HUES48 (cell line): ENCODE measurements at regions not wholly inside any gene's neighbourhood (a gene's known extent, or its start where the extent isn't known, plus 50 kb on each side); places are given as distances from the start of the nearest gene placed in this dataset.
"Not testable (repeated sequence)": the region's sequence is repeated elsewhere in the genome, so short reads cannot be mapped to it uniquely, and the experiment has no call there.

ENCODE experiments used
- H3K27ac ChIP-seq: one replicate; pipeline ENCODE4 v1.7.0; 2013; ENCODE audit warnings: low read depth, low read length, inconsistent platforms
- H3K27me3 ChIP-seq: 2 replicates; pipeline ENCODE4 v1.6.1; 2013; ENCODE audit warnings: mild to moderate bottlenecking, low read length; ENCODE audit not compliant: control insufficient read depth, insufficient read depth
- H3K36me3 ChIP-seq: 2 replicates; pipeline ENCODE4 v1.6.1; 2013; ENCODE audit warnings: low read length; ENCODE audit not compliant: control insufficient read depth, insufficient read depth
- H3K4me1 ChIP-seq: 2 replicates; pipeline ENCODE4 v1.6.1; 2013; ENCODE audit warnings: mild to moderate bottlenecking, low read length; ENCODE audit not compliant: control insufficient read depth, insufficient read depth
- H3K4me3 ChIP-seq: 2 replicates; pipeline ENCODE4 v1.5.1; 2013; ENCODE audit warnings: mild to moderate bottlenecking, low read depth, low read length
- H3K9ac ChIP-seq: 2 replicates; pipeline ENCODE4 v1.6.1; 2013; ENCODE audit warnings: mild to moderate bottlenecking, low read depth, low read length, moderate library complexity
- H3K9me3 ChIP-seq: 2 replicates; pipeline ENCODE4 v1.6.1; 2013; ENCODE audit warnings: low read length; ENCODE audit not compliant: control insufficient read depth, insufficient read depth

- Histone ChIP-seq H3K27ac (no peak overlapping the region), H3K27me3 (no peaks in the 10 kb centered on the region), H3K9me3 (no peaks in the 10 kb centered on the region), H3K4me1 (peaks cover 5% of the 10 kb centered on the region; the same call in 1 of the 2 replicates), H3K4me3 (no peak overlapping the region), H3K9ac (no peak overlapping the region), H3K36me3 (no peaks in the 10 kb centered on the region)
Observed at GRCh38 chr5:7251132-7251531, 144.8 kb upstream of the ADCY2 start.

DNA sequence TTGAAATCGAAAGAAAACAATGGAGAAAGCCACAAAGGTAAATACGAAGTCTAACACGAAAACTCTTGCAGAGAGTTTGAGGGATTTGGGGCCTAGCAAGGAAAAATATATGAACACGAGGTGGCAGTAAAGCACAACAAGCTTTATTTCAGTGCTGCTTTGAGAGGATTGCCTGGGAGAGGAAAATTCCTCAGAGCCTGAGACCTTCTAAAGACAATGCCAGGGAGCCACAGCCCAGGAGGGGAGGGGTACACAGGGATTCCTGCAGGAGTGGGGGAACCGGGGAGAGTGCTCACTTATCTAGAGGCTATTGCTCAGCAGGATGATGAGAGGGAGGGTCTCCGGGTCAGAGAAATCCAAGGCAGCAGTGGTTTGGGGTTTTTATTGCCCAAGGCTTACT, 134.9 kb upstream of the ADCY2 start:
- peak overlapping the region; percentile 32; the same call in 1 of the 2 replicates for H3K9ac ChIP-seq
- H3K36me3 ChIP-seq = peaks cover 11% of the 10 kb centered on the region
- peaks cover 24% of the 10 kb centered on the region for H3K4me1 ChIP-seq
- H3K27ac ChIP-seq = peak overlapping the region; percentile 86
- H3K9me3 ChIP-seq = no peaks in the 10 kb centered on the region
- H3K27me3 ChIP-seq = no peaks in the 10 kb centered on the region
- peak overlapping the region; percentile 27 for H3K4me3 ChIP-seq

DNA sequence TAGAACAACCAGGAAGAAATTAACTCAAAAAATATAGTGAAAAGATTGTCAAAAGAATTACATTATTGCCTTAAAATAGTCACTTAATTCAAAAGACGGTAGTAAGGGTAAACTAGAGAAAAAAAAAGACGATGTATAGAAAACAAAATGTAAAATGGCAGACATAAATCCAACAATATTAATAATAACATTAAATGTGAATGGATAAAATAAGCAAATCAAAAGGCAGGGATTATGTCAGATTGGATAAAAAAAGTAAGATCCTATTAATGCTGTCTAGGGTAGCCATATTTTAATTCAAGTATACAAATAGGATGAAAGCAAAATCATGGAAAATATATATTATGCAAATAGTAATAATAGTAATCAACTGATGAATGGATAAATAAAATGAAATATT, 134.0 kb upstream of the ADCY2 start:
- Histone ChIP-seq H3K9ac (peak overlapping the region; percentile 32; the same call in 1 of the 2 replicates), H3K4me3 (peak overlapping the region; percentile 27; the same call in 1 of the 2 replicates), H3K27ac (peak overlapping the region; percentile 86), H3K27me3 (no peaks in the 10 kb centered on the region), H3K4me1 (peaks cover 24% of the 10 kb centered on the region), H3K36me3 (peaks cover 13% of the 10 kb centered on the region), H3K9me3 (no peaks in the 10 kb centered on the region)

- peaks cover 24% of the 10 kb centered on the region for H3K4me1 ChIP-seq
- H3K36me3 ChIP-seq = peaks cover 17% of the 10 kb centered on the region
- H3K27ac ChIP-seq = peak overlapping the region; percentile 81
- H3K9me3 ChIP-seq, H3K27me3 ChIP-seq: not testable (repeated sequence)
- peak overlapping the region; percentile 38 for H3K9ac ChIP-seq
- H3K4me3 ChIP-seq = peak overlapping the region; percentile 38; the same call in 1 of the 2 replicates
Observed at GRCh38 chr5:7263398-7264015, 132.4 kb upstream of the ADCY2 start.

DNA sequence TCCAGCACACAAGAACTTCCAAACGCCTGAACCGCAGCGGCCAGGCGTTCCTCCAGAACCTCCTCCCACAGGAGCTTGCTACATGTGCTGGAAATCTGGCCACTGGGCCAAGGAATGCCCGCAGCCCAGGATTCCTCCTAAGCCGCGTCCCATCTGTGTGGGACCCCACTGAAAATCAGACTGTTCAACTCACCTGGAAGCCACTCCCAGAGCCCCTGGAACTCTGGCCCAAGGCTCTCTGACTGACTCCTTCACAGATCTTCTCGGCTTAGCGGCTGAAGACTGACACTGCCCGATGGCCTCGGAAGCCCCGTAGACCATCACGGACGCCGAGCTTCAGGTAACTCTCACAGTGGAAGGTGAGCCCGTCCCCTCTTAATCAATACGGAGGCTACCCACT, 130.2 kb upstream of the ADCY2 start:
- not testable (repeated sequence) for H3K4me3 ChIP-seq, H3K9me3 ChIP-seq, H3K9ac ChIP-seq, H3K27me3 ChIP-seq, H3K27ac ChIP-seq
- Histone ChIP-seq H3K36me3 (peaks cover 17% of the 10 kb centered on the region), H3K4me1 (peaks cover 38% of the 10 kb centered on the region)

- not testable (repeated sequence) for H3K27me3 ChIP-seq, H3K4me3 ChIP-seq, H3K27ac ChIP-seq, H3K9ac ChIP-seq, H3K9me3 ChIP-seq, H3K36me3 ChIP-seq
- H3K4me1 ChIP-seq = peaks cover 26% of the 10 kb centered on the region
Observed at GRCh38 chr5:7268722-7269121, 127.2 kb upstream of the ADCY2 start.

DNA sequence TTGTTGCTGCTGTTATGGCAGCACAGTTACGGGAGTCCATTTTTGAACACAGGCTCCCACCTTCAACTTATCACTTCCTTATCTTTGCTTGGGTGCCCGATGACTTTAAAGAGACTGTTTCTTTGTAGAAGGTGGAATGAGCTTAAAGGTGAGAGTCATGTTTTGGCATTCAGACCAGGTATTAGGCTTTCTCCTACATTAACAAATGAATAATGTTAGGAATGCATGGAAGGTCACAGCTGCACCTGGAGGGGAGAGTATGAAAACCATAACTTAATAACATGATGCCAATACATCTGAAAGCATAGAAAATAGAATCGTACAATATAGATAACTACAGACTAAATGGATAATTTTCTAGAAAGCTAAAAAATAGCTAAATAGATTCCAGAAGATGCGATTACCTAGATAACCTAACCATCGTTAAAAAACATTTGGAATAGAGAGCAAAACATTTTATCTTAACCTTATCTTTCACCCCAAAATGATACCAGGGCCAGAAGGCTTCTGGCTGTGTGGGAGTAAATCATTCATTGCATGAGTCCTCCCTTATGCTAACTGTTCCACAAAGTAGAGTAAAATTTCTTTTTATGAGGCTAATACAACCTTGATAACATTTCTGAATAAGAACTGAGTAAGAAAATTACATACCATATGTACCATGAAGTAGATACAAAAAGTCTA, 126.2 kb upstream of the ADCY2 start:
- Histone ChIP-seq H3K9me3 (no peaks in the 10 kb centered on the region), H3K4me3 (no peak overlapping the region; the same call in 1 of the 2 replicates), H3K9ac (peak overlapping the region; percentile 28), H3K27me3 (peaks cover 15% of the 10 kb centered on the region), H3K36me3 (peaks cover 6% of the 10 kb centered on the region), H3K4me1 (peaks cover 26% of the 10 kb centered on the region), H3K27ac (peak overlapping the region; percentile 85)

GRCh38 chr5:7271435-7272084, 124.4 kb upstream of the ADCY2 start:
- peak overlapping the region; percentile 7 for H3K27ac ChIP-seq
- H3K36me3 ChIP-seq = peaks cover 6% of the 10 kb centered on the region
- no peaks in the 10 kb centered on the region for H3K9me3 ChIP-seq
- H3K4me1 ChIP-seq = peaks cover 26% of the 10 kb centered on the region
- H3K4me3 ChIP-seq = no peak overlapping the region
- H3K9ac ChIP-seq = no peak overlapping the region
- H3K27me3 ChIP-seq = peaks cover 19% of the 10 kb centered on the region

GRCh38 chr5:7272408-7272965, 123.5 kb upstream of the ADCY2 start:
- H3K9ac ChIP-seq = no peak overlapping the region
- H3K4me3 ChIP-seq = no peak overlapping the region
- H3K36me3 ChIP-seq = peaks cover 3% of the 10 kb centered on the region; the same call in 1 of the 2 replicates
- peaks cover 26% of the 10 kb centered on the region for H3K4me1 ChIP-seq
- H3K27ac ChIP-seq = no peak overlapping the region
- H3K9me3 ChIP-seq = no peaks in the 10 kb centered on the region
- H3K27me3 ChIP-seq = peaks cover 19% of the 10 kb centered on the region

- no peak overlapping the region for H3K4me3 ChIP-seq
- no peaks in the 10 kb centered on the region for H3K36me3 ChIP-seq
- H3K27ac ChIP-seq = no peak overlapping the region
- no peak overlapping the region for H3K9ac ChIP-seq
- H3K27me3 ChIP-seq = peaks cover 19% of the 10 kb centered on the region
- no peaks in the 10 kb centered on the region for H3K9me3 ChIP-seq
- H3K4me1 ChIP-seq = peaks cover 32% of the 10 kb centered on the region
Observed at GRCh38 chr5:7274203-7274602, 121.7 kb upstream of the ADCY2 start.

DNA sequence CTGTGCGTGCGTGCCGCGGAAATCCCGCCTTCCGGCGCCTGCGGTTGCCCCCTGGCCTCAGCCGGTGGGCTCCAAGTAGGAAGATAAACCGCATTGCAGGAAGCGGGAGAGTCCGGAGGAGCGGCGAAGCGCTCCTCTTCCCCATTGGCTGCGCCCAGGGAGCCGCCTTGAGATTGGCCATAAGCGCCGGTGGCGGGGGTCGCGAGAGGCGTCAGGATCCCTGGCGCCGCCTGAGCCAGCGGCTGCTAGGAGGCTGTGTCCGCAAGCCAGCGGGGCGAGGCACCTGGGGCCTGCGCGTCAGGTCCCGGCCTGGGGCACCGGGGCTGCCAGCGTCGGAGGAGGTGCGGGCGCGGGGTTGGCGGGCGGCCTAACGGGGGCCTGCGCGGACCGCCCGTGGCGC, 106.3 kb upstream of the ADCY2 start:
- H3K36me3 ChIP-seq, H3K4me1 ChIP-seq, H3K4me3 ChIP-seq, H3K27ac ChIP-seq, H3K9ac ChIP-seq, H3K9me3 ChIP-seq, H3K27me3 ChIP-seq: not testable (repeated sequence)
